Activated naive CD4-positive, alpha-beta T cell treated with anti-CD3 and anti-CD28 coated beads for 36 hours (primary cell): ENCODE measurements at regions not wholly inside any gene's neighbourhood (a gene's known extent, or its start where the extent isn't known, plus 50 kb on each side); places are given as distances from the start of the nearest gene placed in this dataset.
"Not testable (repeated sequence)": the region's sequence is repeated elsewhere in the genome, so short reads cannot be mapped to it uniquely, and the experiment has no call there.

Source experiments
- CTCF ChIA-PET: fragments of 350-600 bp; sonication (Branson Sonifier 250); formaldehyde crosslinking; loops from one replicate; lab custom pipeline; 2021; ENCODE audit warnings: antibody characterized with exemption; lab: Charles Lee
- DNase-seq: peaks from one replicate; pipeline ENCODE4 v3.0.0-alpha.2; 2020
- H3K27ac Mint-ChIP-seq: one replicate; pipeline ENCODE4 v1.8.0; 2021; ENCODE audit warnings: mild to moderate bottlenecking, mixed read lengths
- H3K27me3 Mint-ChIP-seq: one replicate; pipeline ENCODE4 v1.8.0; 2021; ENCODE audit warnings: low read depth, mixed read lengths
- H3K36me3 Mint-ChIP-seq: one replicate; pipeline ENCODE4 v1.8.0; 2021; ENCODE audit warnings: low read depth, mixed read lengths
- H3K4me1 Mint-ChIP-seq: one replicate; pipeline ENCODE4 v1.8.0; 2021; ENCODE audit warnings: low read depth, mixed read lengths
- H3K4me3 Mint-ChIP-seq: one replicate; pipeline ENCODE4 v1.8.0; 2021; ENCODE audit warnings: mild to moderate bottlenecking, moderate library complexity, mixed read lengths
- H3K9me3 Mint-ChIP-seq: one replicate; pipeline ENCODE4 v1.8.0; 2021; ENCODE audit warnings: mixed read lengths
- intact Hi-C: fragments of 100-400 bp; cut with micrococcal nuclease; formaldehyde crosslinking; loops from one replicate; pipeline ENCODE4 v1.15.1; 2023

GRCh38 chr2:186339716-186340115 is 146.3 kb upstream of the ZC3H15 start:
- no peak for DNase-seq
- CTCF ChIA-PET: no interaction called here
- H3K4me1 Mint-ChIP-seq: no peaks in the 10 kb centered on the region
- H3K4me3 Mint-ChIP-seq: no peak overlapping the region
- H3K36me3 Mint-ChIP-seq: peaks cover 22% of the 10 kb centered on the region
- H3K27me3 Mint-ChIP-seq: no peaks in the 10 kb centered on the region
- intact Hi-C loops: no loop called here
- H3K27ac Mint-ChIP-seq: no peak overlapping the region
- peaks cover 15% of the 10 kb centered on the region for H3K9me3 Mint-ChIP-seq

GRCh38 chr2:186342029-186342428 is 144.0 kb upstream of the ZC3H15 start:
- CTCF ChIA-PET: interaction anchor here (0.8 kb wide), 1 partner anchor 41 kb away, joined by 4 read pairs; no protein-coding TSS in a partner anchor
- no peaks in the 10 kb centered on the region for H3K27me3 Mint-ChIP-seq
- no peak for DNase-seq
- no peaks in the 10 kb centered on the region for H3K4me1 Mint-ChIP-seq
- H3K4me3 Mint-ChIP-seq: no peak overlapping the region
- H3K27ac Mint-ChIP-seq: no peak overlapping the region
- intact Hi-C loops: no loop called here
- peaks cover 11% of the 10 kb centered on the region for H3K9me3 Mint-ChIP-seq
- peaks cover 29% of the 10 kb centered on the region for H3K36me3 Mint-ChIP-seq

GRCh38 chr2:186345745-186346144 is 140.3 kb upstream of the ZC3H15 start:
- no peak overlapping the region for H3K4me3 Mint-ChIP-seq
- CTCF ChIA-PET: no interaction called here
- no peaks in the 10 kb centered on the region for H3K4me1 Mint-ChIP-seq
- intact Hi-C loops: no loop called here
- no peak overlapping the region for H3K27ac Mint-ChIP-seq
- no peak for DNase-seq
- no peaks in the 10 kb centered on the region for H3K27me3 Mint-ChIP-seq
- H3K9me3 Mint-ChIP-seq: no peaks in the 10 kb centered on the region
- H3K36me3 Mint-ChIP-seq: peaks cover 21% of the 10 kb centered on the region

- no peaks in the 10 kb centered on the region for H3K27me3 Mint-ChIP-seq
- no peak overlapping the region for H3K27ac Mint-ChIP-seq
- no peaks in the 10 kb centered on the region for H3K4me1 Mint-ChIP-seq
- H3K4me3 Mint-ChIP-seq: no peak overlapping the region
- CTCF ChIA-PET: no interaction called here
- intact Hi-C loops: no loop called here
- no peak for DNase-seq
- no peaks in the 10 kb centered on the region for H3K9me3 Mint-ChIP-seq
- H3K36me3 Mint-ChIP-seq: peaks cover 21% of the 10 kb centered on the region
These were observed 139.8 kb upstream of the ZC3H15 start for GRCh38 chr2:186346216-186346615.

GRCh38 chr2:186347472-186347871 is 138.6 kb upstream of the ZC3H15 start:
- H3K4me1 Mint-ChIP-seq: no peaks in the 10 kb centered on the region
- no peak overlapping the region for H3K4me3 Mint-ChIP-seq
- intact Hi-C loops: no loop called here
- peaks cover 17% of the 10 kb centered on the region for H3K36me3 Mint-ChIP-seq
- peaks cover 3% of the 10 kb centered on the region for H3K9me3 Mint-ChIP-seq
- DNase-seq: no peak
- H3K27ac Mint-ChIP-seq: no peak overlapping the region
- CTCF ChIA-PET: interaction anchor here (1.6 kb wide), 1 partner anchor 74 kb away, joined by 3 read pairs; no protein-coding TSS in a partner anchor
- no peaks in the 10 kb centered on the region for H3K27me3 Mint-ChIP-seq

- H3K4me1 Mint-ChIP-seq: no peaks in the 10 kb centered on the region
These were observed 137.9 kb upstream of the ZC3H15 start for GRCh38 chr2:186348200-186348599.

GRCh38 chr2:186349508-186349907 is 136.6 kb upstream of the ZC3H15 start:
- H3K36me3 Mint-ChIP-seq: peaks cover 21% of the 10 kb centered on the region
- no peaks in the 10 kb centered on the region for H3K27me3 Mint-ChIP-seq
- no peak overlapping the region for H3K4me3 Mint-ChIP-seq
- no peak overlapping the region for H3K27ac Mint-ChIP-seq
- H3K4me1 Mint-ChIP-seq: no peaks in the 10 kb centered on the region
- CTCF ChIA-PET: no interaction called here
- no peak for DNase-seq
- intact Hi-C loops: no loop called here
- H3K9me3 Mint-ChIP-seq: peaks cover 16% of the 10 kb centered on the region

More at GRCh38 chr2:186348200-186348599, 137.9 kb upstream of the ZC3H15 start:
- no peak overlapping the region for H3K27ac Mint-ChIP-seq
- H3K9me3 Mint-ChIP-seq: peaks cover 11% of the 10 kb centered on the region
- H3K27me3 Mint-ChIP-seq: no peaks in the 10 kb centered on the region
- no peak for DNase-seq
- CTCF ChIA-PET: interaction anchor here (1.6 kb wide), 1 partner anchor 73 kb away, joined by 3 read pairs; no protein-coding TSS in a partner anchor
- H3K4me3 Mint-ChIP-seq: no peak overlapping the region
- peaks cover 17% of the 10 kb centered on the region for H3K36me3 Mint-ChIP-seq
- intact Hi-C loops: no loop called here

GRCh38 chr2:186354160-186354559 is 131.9 kb upstream of the ZC3H15 start:
- H3K27me3 Mint-ChIP-seq, intact Hi-C loops, DNase-seq, H3K4me1 Mint-ChIP-seq, CTCF ChIA-PET, H3K27ac Mint-ChIP-seq, H3K4me3 Mint-ChIP-seq: not testable (repeated sequence)
- Mint-ChIP-seq H3K36me3 (peaks cover 15% of the 10 kb centered on the region), H3K9me3 (peaks cover 22% of the 10 kb centered on the region)

- no peaks in the 10 kb centered on the region for H3K27me3 Mint-ChIP-seq
- intact Hi-C loops: no loop called here
- H3K36me3 Mint-ChIP-seq: peaks cover 20% of the 10 kb centered on the region
- no peak overlapping the region for H3K27ac Mint-ChIP-seq
- no peak overlapping the region for H3K4me3 Mint-ChIP-seq
- H3K4me1 Mint-ChIP-seq: no peaks in the 10 kb centered on the region
- CTCF ChIA-PET: no interaction called here
- DNase-seq: no peak
- H3K9me3 Mint-ChIP-seq: peaks cover 9% of the 10 kb centered on the region
These were observed 120.7 kb upstream of the ZC3H15 start for GRCh38 chr2:186365406-186365805.

GRCh38 chr2:186379052-186379451 is 107.0 kb upstream of the ZC3H15 start:
- no peak for DNase-seq

GRCh38 chr2:186380805-186381204 is 105.3 kb upstream of the ZC3H15 start:
- no peaks in the 10 kb centered on the region for H3K27me3 Mint-ChIP-seq
- H3K9me3 Mint-ChIP-seq: peaks cover 28% of the 10 kb centered on the region
- DNase-seq: no peak
- H3K27ac Mint-ChIP-seq: no peak overlapping the region
- peaks cover 41% of the 10 kb centered on the region for H3K36me3 Mint-ChIP-seq
- H3K4me1 Mint-ChIP-seq: no peaks in the 10 kb centered on the region
- no peak overlapping the region for H3K4me3 Mint-ChIP-seq
- intact Hi-C loops: no loop called here
- CTCF ChIA-PET: no interaction called here

More at GRCh38 chr2:186379052-186379451, 107.0 kb upstream of the ZC3H15 start:
- Mint-ChIP-seq H3K4me3 (no peak overlapping the region), H3K9me3 (peaks cover 23% of the 10 kb centered on the region), H3K27ac (no peak overlapping the region), H3K4me1 (no peaks in the 10 kb centered on the region), H3K27me3 (no peaks in the 10 kb centered on the region), H3K36me3 (peaks cover 34% of the 10 kb centered on the region)
- CTCF ChIA-PET: no interaction called here
- intact Hi-C loops: no loop called here

- intact Hi-C loops: no loop called here
- no peak overlapping the region for H3K27ac Mint-ChIP-seq
- DNase-seq: no peak
- CTCF ChIA-PET: no interaction called here
- no peak overlapping the region for H3K4me3 Mint-ChIP-seq
- H3K27me3 Mint-ChIP-seq: no peaks in the 10 kb centered on the region
- peaks cover 45% of the 10 kb centered on the region for H3K36me3 Mint-ChIP-seq
- H3K4me1 Mint-ChIP-seq: no peaks in the 10 kb centered on the region
- H3K9me3 Mint-ChIP-seq: peaks cover 33% of the 10 kb centered on the region
These were observed 104.5 kb upstream of the ZC3H15 start for GRCh38 chr2:186381573-186381972.

- DNase-seq: no peak
- H3K4me1 Mint-ChIP-seq: no peaks in the 10 kb centered on the region
- H3K27me3 Mint-ChIP-seq: no peaks in the 10 kb centered on the region
- intact Hi-C loops: no loop called here
- H3K36me3 Mint-ChIP-seq: peaks cover 42% of the 10 kb centered on the region
- peaks cover 36% of the 10 kb centered on the region for H3K9me3 Mint-ChIP-seq
- H3K4me3 Mint-ChIP-seq: no peak overlapping the region
- CTCF ChIA-PET: no interaction called here
- no peak overlapping the region for H3K27ac Mint-ChIP-seq
These were observed 103.1 kb upstream of the ZC3H15 start for GRCh38 chr2:186382932-186383331.
